Activated CD8-positive, alpha-beta memory T cell treated with anti-CD3 and anti-CD28 coated beads, Interleukin-2, amount 10 ng/mL, durations not matched to agents 7 days and 5 days (primary cell): ENCODE measurements at regions not wholly inside any gene's neighbourhood (a gene's known extent, or its start where the extent isn't known, plus 50 kb on each side); places are given as distances from the start of the nearest gene placed in this dataset.
"Not testable (repeated sequence)": the region's sequence is repeated elsewhere in the genome, so short reads cannot be mapped to it uniquely, and the experiment has no call there.

ENCODE experiments used
- ATAC-seq: fragments of 150-1000 bp; cut with Tn5 transposase; one replicate; pipeline ENCODE4 v1.10.0; 2021; ENCODE audit warnings: moderate library complexity
- CTCF ChIA-PET: fragments of 350-600 bp; sonication (Branson Sonifier 250); formaldehyde crosslinking; loops from one replicate; lab custom pipeline; 2021; ENCODE audit warnings: antibody characterized with exemption; lab: Charles Lee
- DNase-seq: peaks from one replicate; pipeline ENCODE4 v3.0.0-alpha.2; 2020
- H3K27ac Mint-ChIP-seq: one replicate; pipeline ENCODE4 v1.8.0; 2021; ENCODE audit warnings: mild to moderate bottlenecking, mixed read lengths
- H3K27me3 Mint-ChIP-seq: one replicate; pipeline ENCODE4 v1.8.0; 2021; ENCODE audit warnings: mixed read lengths
- H3K36me3 Mint-ChIP-seq: one replicate; pipeline ENCODE4 v1.8.0; 2021; ENCODE audit warnings: mild to moderate bottlenecking, mixed read lengths
- H3K4me1 Mint-ChIP-seq: one replicate; pipeline ENCODE4 v1.8.0; 2021; ENCODE audit warnings: mixed read lengths
- H3K4me3 Mint-ChIP-seq: one replicate; pipeline ENCODE4 v1.8.0; 2021; ENCODE audit warnings: mild to moderate bottlenecking, moderate library complexity, mixed read lengths
- H3K9me3 Mint-ChIP-seq: one replicate; pipeline ENCODE4 v1.8.0; 2022; ENCODE audit warnings: low read depth, mixed read lengths

- H3K27ac Mint-ChIP-seq, DNase-seq, ATAC-seq, H3K4me1 Mint-ChIP-seq, H3K4me3 Mint-ChIP-seq, H3K36me3 Mint-ChIP-seq, CTCF ChIA-PET, H3K9me3 Mint-ChIP-seq: not testable (repeated sequence)
- peaks cover 19% of the 10 kb centered on the region for H3K27me3 Mint-ChIP-seq
These were observed 146.4 kb upstream of the EFCAB3 start for GRCh38 chr17:62233822-62234481.

DNA sequence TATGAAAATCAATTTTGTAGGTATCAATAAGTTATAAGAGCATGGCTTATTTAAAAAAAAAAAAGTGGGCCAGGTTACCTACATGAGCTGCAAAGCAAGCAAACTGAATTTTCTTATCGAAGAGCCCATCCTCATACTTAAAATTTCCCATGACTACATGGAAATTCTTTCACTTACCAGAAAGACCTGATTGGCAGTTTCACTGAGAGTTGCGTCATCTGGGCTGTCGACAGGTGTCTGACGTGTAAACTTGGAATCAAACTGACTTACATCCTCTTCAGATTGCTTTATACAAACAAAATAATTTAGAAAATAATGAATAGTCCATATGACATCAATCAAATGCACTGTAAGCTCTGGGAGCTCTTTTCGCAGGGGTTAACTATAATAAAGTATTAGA is 149.1 kb upstream of the EFCAB3 start:
- H3K9me3 Mint-ChIP-seq, ATAC-seq, H3K27ac Mint-ChIP-seq, H3K4me1 Mint-ChIP-seq, CTCF ChIA-PET, DNase-seq, H3K36me3 Mint-ChIP-seq, H3K4me3 Mint-ChIP-seq: not testable (repeated sequence)
- peaks cover 15% of the 10 kb centered on the region for H3K27me3 Mint-ChIP-seq

- H3K27ac Mint-ChIP-seq, H3K4me1 Mint-ChIP-seq, DNase-seq, CTCF ChIA-PET, H3K36me3 Mint-ChIP-seq, H3K9me3 Mint-ChIP-seq, H3K27me3 Mint-ChIP-seq, H3K4me3 Mint-ChIP-seq, ATAC-seq: not testable (repeated sequence)
These were observed 153.6 kb upstream of the EFCAB3 start for GRCh38 chr17:62226610-62227240.

DNA sequence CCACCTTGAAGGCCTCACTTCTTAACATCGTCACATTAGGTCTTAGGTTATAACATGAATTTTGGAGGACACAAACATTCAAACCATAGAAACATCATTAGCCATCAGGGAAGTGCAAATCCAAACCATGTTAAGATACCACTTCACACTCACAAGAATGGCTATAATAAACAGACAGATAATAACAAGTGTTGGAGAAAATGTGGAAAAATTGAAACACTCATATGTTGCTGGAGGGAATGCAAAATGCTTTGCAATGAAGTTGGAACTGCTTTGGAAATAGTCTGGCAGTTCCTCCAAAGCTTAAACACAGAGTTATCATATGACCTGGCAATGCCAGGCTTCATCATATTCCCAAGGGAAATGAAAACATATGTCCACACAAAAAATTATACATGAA is 156.8 kb upstream of the EFCAB3 start:
- ATAC-seq, DNase-seq, H3K27ac Mint-ChIP-seq, H3K4me3 Mint-ChIP-seq, H3K27me3 Mint-ChIP-seq, H3K36me3 Mint-ChIP-seq, H3K4me1 Mint-ChIP-seq, H3K9me3 Mint-ChIP-seq, CTCF ChIA-PET: not testable (repeated sequence)

GRCh38 chr17:62219221-62219899 is 154.3 kb upstream of the MED13 start:
- peaks cover 10% of the 10 kb centered on the region for H3K27me3 Mint-ChIP-seq
- no peaks in the 10 kb centered on the region for H3K4me1 Mint-ChIP-seq
- H3K36me3 Mint-ChIP-seq = no peaks in the 10 kb centered on the region
- H3K9me3 Mint-ChIP-seq = no peaks in the 10 kb centered on the region
- ATAC-seq (no peak), DNase-seq (no peak)
- CTCF ChIA-PET = no interaction called here
- no peak overlapping the region for H3K4me3 Mint-ChIP-seq
- no peak overlapping the region for H3K27ac Mint-ChIP-seq

DNA sequence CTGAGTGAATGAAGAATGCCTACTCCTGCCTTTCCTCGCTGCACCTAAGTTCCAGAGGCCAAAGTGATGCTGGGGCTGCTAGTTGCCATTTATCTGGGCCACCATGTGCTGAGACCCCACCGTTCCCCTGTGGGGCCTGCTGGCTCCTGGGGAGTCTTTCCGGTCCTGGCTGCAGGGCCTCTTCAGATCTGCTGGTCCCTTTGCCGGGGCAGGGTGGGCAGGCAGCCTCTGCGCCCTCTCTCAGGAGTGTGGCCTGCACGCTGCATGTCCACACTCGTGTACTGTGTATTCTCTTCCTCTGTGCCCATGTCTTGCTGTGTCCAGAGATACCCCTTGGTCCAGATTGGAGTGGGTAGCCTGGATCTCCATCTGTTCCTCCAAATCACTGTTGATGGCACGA is 151.8 kb upstream of the MED13 start:
- no peaks in the 10 kb centered on the region for H3K4me1 Mint-ChIP-seq
- ATAC-seq (no peak), DNase-seq (no peak)
- no peak overlapping the region for H3K4me3 Mint-ChIP-seq
- H3K27ac Mint-ChIP-seq = no peak overlapping the region
- H3K9me3 Mint-ChIP-seq = no peaks in the 10 kb centered on the region
- peaks cover 29% of the 10 kb centered on the region for H3K27me3 Mint-ChIP-seq
- CTCF ChIA-PET = no interaction called here
- no peaks in the 10 kb centered on the region for H3K36me3 Mint-ChIP-seq

DNA sequence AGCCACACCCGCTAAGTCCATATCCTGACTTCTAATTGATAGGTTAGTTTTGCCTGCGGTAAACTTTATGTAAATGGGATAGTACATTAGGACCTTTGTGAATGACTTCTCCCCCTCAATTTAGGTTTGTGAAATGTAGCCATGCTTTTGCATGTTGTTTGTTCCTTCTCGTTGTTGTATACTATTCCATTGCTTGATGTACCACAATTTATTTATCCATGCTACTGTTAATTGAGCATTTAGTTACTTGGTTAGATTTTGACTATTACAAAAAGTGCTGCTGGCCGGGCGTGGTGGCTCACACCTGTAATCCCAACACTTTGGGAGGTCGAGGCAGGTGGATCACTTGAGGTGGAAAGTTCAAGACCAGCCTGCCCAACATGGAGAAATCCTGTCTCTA is 150.8 kb upstream of the MED13 start:
- ATAC-seq, H3K9me3 Mint-ChIP-seq, H3K4me1 Mint-ChIP-seq, H3K36me3 Mint-ChIP-seq, H3K4me3 Mint-ChIP-seq, DNase-seq, H3K27ac Mint-ChIP-seq, CTCF ChIA-PET: not testable (repeated sequence)
- H3K27me3 Mint-ChIP-seq = peaks cover 33% of the 10 kb centered on the region

- Mint-ChIP-seq H3K27me3 (peaks cover 7% of the 10 kb centered on the region), H3K4me3 (no peak overlapping the region), H3K9me3 (no peaks in the 10 kb centered on the region), H3K36me3 (no peaks in the 10 kb centered on the region), H3K4me1 (no peaks in the 10 kb centered on the region), H3K27ac (no peak overlapping the region)
- CTCF ChIA-PET = no interaction called here
- DNase-seq (no peak), ATAC-seq (no peak)
These were observed 141.5 kb upstream of the MED13 start for GRCh38 chr17:62206550-62206949.

DNA sequence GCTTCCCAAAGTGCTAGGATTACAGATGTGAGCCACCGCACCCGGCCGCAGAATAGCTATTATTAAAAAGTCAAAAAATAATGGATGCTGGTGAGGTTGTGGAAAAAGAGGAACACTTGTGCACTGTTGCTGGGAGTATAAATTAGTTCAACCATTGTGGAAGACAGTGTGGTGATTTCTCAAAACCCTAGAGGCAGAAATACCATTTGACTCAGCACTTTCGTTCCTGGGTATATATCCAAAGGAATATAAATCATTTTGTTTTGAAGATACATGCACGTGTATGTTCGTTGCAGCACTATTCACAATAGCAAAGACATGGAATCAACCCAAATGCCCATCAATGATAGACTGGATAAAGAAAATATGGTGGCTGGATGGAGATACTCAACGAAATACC is 132.1 kb upstream of the MED13 start:
- not testable (repeated sequence) for H3K36me3 Mint-ChIP-seq, H3K4me3 Mint-ChIP-seq

DNA sequence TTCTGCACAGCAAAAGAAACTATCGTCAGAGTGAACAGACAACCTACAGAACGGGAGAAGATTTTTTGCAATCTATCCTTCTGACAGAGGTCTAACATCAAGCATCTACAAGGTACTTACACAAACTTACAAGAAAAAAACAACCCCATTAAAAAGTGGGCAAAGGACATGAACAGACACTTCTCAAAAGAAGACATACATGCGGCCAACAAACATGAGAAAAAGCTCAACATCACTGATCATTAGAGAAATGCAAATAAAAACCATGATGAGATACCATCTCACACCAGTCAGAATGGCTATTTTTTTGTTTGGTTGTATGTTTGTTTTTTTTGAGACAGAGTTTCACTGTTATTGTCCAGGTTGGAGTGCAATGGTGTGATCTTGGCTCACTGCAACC is 131.5 kb upstream of the MED13 start:
- H3K4me3 Mint-ChIP-seq, DNase-seq, CTCF ChIA-PET, ATAC-seq, H3K36me3 Mint-ChIP-seq, H3K27me3 Mint-ChIP-seq, H3K9me3 Mint-ChIP-seq, H3K27ac Mint-ChIP-seq, H3K4me1 Mint-ChIP-seq: not testable (repeated sequence)

More for the DNA sequence above, 132.1 kb upstream of the MED13 start:
- CTCF ChIA-PET, ATAC-seq, H3K4me1 Mint-ChIP-seq, H3K9me3 Mint-ChIP-seq, H3K27ac Mint-ChIP-seq, H3K27me3 Mint-ChIP-seq, DNase-seq: not testable (repeated sequence)

DNA sequence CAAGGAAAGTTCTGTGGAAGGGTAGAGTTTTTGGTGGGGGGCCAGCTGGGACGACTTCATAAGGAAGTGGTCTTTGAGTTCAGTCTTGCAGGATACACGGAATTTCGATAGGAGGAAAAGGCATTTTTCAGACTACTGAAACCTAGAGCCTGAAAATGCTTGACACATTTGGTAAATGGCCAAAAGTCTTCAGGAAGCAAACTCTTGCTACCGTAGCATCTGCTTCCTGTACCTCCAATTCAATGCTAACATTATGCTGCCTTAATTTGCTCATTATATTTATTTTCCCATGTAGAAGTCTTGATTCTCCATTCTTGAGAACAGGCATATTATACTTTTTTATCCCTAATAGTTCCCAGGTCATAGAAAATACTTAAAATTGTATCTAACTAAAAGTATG is 129.3 kb upstream of the MED13 start:
- no peaks in the 10 kb centered on the region for H3K9me3 Mint-ChIP-seq
- CTCF ChIA-PET = no interaction called here
- H3K36me3 Mint-ChIP-seq = no peaks in the 10 kb centered on the region
- no peak for ATAC-seq
- DNase-seq = no peak
- no peaks in the 10 kb centered on the region for H3K4me1 Mint-ChIP-seq
- no peaks in the 10 kb centered on the region for H3K27me3 Mint-ChIP-seq
- H3K4me3 Mint-ChIP-seq = no peak overlapping the region
- H3K27ac Mint-ChIP-seq = no peak overlapping the region

DNA sequence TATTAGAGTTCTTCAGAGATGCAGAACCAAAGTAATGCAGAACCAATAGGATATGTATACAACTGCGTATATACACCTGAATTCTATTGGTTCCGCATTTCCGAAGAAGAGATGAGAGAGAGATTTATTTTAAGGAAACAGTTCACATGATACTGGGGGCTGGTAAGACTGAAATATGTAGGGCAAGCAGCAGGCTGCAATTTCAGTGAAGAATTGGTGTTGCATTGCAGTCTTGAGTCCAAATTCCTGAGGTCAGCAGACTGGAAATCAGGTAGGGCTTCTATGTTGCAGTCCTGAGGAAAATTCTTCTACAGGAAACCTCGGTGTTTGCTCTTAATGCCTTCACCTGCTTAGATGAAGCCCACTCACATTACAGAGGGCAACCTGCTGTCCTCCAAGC is 128.2 kb upstream of the MED13 start:
- Mint-ChIP-seq H3K27me3 (no peaks in the 10 kb centered on the region), H3K4me1 (no peaks in the 10 kb centered on the region), H3K4me3 (no peak overlapping the region), H3K27ac (no peak overlapping the region), H3K36me3 (no peaks in the 10 kb centered on the region), H3K9me3 (no peaks in the 10 kb centered on the region)
- ATAC-seq = no peak
- CTCF ChIA-PET = no interaction called here
- DNase-seq = no peak

GRCh38 chr17:62191390-62192361 is 126.6 kb upstream of the MED13 start:
- H3K27me3 Mint-ChIP-seq = no peaks in the 10 kb centered on the region
- H3K36me3 Mint-ChIP-seq = no peaks in the 10 kb centered on the region
- H3K4me1 Mint-ChIP-seq = no peaks in the 10 kb centered on the region
- CTCF ChIA-PET = no interaction called here
- no peak for DNase-seq
- no peak for ATAC-seq
- no peak overlapping the region for H3K4me3 Mint-ChIP-seq
- H3K9me3 Mint-ChIP-seq = no peaks in the 10 kb centered on the region
- no peak overlapping the region for H3K27ac Mint-ChIP-seq
